HG03196 (cell line): ENCODE measurements at regions not wholly inside any gene's neighbourhood (a gene's known extent, or its start where the extent isn't known, plus 50 kb on each side); places are given as distances from the start of the nearest gene placed in this dataset.

ENCODE experiments used
- ATAC-seq: cut with Tn5 transposase; IDR thresholded peaks from one replicate; pipeline ENCODE4 v1.9.1; 2021; ENCODE audit not compliant: unreplicated experiment

GRCh38 chr2:6054161-6054671 lies 362.0 kb downstream of the SOX11 start:
- ATAC-seq = no peak

GRCh38 chr2:6060992-6061663 lies 368.9 kb downstream of the SOX11 start:
- ATAC-seq = no peak

GRCh38 chr2:6064757-6065156 lies 372.6 kb downstream of the SOX11 start:
- no peak for ATAC-seq

GRCh38 chr2:6065703-6066102 lies 373.5 kb downstream of the SOX11 start:
- no peak for ATAC-seq

- no peak for ATAC-seq
Observed at GRCh38 chr2:6067089-6067488, 374.9 kb downstream of the SOX11 start.

GRCh38 chr2:6067806-6068205 lies 375.6 kb downstream of the SOX11 start:
- no peak for ATAC-seq

- no peak for ATAC-seq
Observed at GRCh38 chr2:6068429-6068828, 376.2 kb downstream of the SOX11 start.

GRCh38 chr2:6069381-6069780 lies 377.2 kb downstream of the SOX11 start:
- no peak for ATAC-seq

- ATAC-seq = no peak
Observed at GRCh38 chr2:6071519-6071918, 379.3 kb downstream of the SOX11 start.

- no peak for ATAC-seq
Observed at GRCh38 chr2:6072276-6072675, 380.1 kb downstream of the SOX11 start.

GRCh38 chr2:6072768-6073167 lies 380.6 kb downstream of the SOX11 start:
- no peak for ATAC-seq

GRCh38 chr2:6073191-6074088 lies 381.3 kb downstream of the SOX11 start:
- ATAC-seq = no peak

- ATAC-seq = no peak
Observed at GRCh38 chr2:6074089-6074643, 382.0 kb downstream of the SOX11 start.

- ATAC-seq = no peak
Observed at GRCh38 chr2:6077585-6077984, 385.4 kb downstream of the SOX11 start.

- no peak for ATAC-seq
Observed at GRCh38 chr2:6078414-6078813, 386.2 kb downstream of the SOX11 start.

GRCh38 chr2:6079405-6079804 lies 387.2 kb downstream of the SOX11 start:
- ATAC-seq = no peak

- ATAC-seq = no peak
Observed at GRCh38 chr2:6080932-6081753, 389.0 kb downstream of the SOX11 start.

- ATAC-seq = no peak
Observed at GRCh38 chr2:6081955-6082624, 389.9 kb downstream of the SOX11 start.

GRCh38 chr2:6082625-6083018 lies 390.4 kb downstream of the SOX11 start:
- no peak for ATAC-seq

- no peak for ATAC-seq
Observed at GRCh38 chr2:6083136-6083535, 391.0 kb downstream of the SOX11 start.
